ENCODE measurements at regions not wholly inside any gene's neighbourhood (a gene's known extent, or its start where the extent isn't known, plus 50 kb on each side); places are given as distances from the start of the nearest gene placed in this dataset.

- TF ChIP-seq, protein P1, sequence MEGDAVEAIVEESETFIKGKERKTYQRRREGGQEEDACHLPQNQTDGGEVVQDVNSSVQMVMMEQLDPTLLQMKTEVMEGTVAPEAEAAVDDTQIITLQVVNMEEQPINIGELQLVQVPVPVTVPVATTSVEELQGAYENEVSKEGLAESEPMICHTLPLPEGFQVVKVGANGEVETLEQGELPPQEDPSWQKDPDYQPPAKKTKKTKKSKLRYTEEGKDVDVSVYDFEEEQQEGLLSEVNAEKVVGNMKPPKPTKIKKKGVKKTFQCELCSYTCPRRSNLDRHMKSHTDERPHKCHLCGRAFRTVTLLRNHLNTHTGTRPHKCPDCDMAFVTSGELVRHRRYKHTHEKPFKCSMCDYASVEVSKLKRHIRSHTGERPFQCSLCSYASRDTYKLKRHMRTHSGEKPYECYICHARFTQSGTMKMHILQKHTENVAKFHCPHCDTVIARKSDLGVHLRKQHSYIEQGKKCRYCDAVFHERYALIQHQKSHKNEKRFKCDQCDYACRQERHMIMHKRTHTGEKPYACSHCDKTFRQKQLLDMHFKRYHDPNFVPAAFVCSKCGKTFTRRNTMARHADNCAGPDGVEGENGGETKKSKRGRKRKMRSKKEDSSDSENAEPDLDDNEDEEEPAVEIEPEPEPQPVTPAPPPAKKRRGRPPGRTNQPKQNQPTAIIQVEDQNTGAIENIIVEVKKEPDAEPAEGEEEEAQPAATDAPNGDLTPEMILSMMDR (conservative IDR thresholded peaks at IDR 0.05; ENCODE audit: low read length): no peak
- no peak for TF ChIP-seq EZH2phosphoT487 (IDR thresholded peaks at IDR 0.05; ENCODE audit: borderline replicate concordance, low read depth, low read length)
Measured at GRCh38 chr4:184534511-184535391, 60.4 kb upstream of the IRF2 start.

Data from OCI-LY7 (cell line).